ENCODE measurements at regions not wholly inside any gene's neighbourhood (a gene's known extent, or its start where the extent isn't known, plus 50 kb on each side); places are given as distances from the start of the nearest gene placed in this dataset.

GRCh38 chr13:104198801-104199200, 1132.6 kb upstream of the SLC10A2 start:
- TF ChIP-seq CTCF (conservative IDR thresholded peaks at IDR 0.05 in 1 of 2, IDR thresholded peaks at IDR 0.05 in 1 of 2; ENCODE audit: extremely low read depth in 1 of 2, insufficient read depth in 1 of 2, low read depth in 1 of 2, low read length in 2 of 2), result no peak
- TF ChIP-seq EZH2 (IDR thresholded peaks at IDR 0.05; ENCODE audit: borderline replicate concordance, low read length), result no peak

All from mammary epithelial cell (primary cell).